K562 (cell line): ENCODE measurements at regions not wholly inside any gene's neighbourhood (a gene's known extent, or its start where the extent isn't known, plus 50 kb on each side); places are given as distances from the start of the nearest gene placed in this dataset.

Experiments used
- ATF1 ChIP-seq, 2 experiments: fragments of 450-650 bp in 1 of 2; IDR thresholded peaks; 2 replicates each; pipeline ENCODE4 v1.6.1; 2016; ENCODE audit warnings: missing compliant biosample characterization in 1 of 2, missing genetic modification characterization in 1 of 2
- CCNT2 ChIP-seq: IDR thresholded peaks from 2 replicates; pipeline ENCODE4 v1.6.1; 2011; ENCODE audit warnings: borderline replicate concordance, low read depth, mild to moderate bottlenecking, moderate library complexity, mixed read lengths, low read length; ENCODE audit not compliant: insufficient read length; ENCODE audit errors: extremely low read depth
- E2F1 ChIP-seq: sonication (generic); formaldehyde crosslinking; IDR thresholded peaks from 2 replicates; pipeline ENCODE4 v1.8.1; 2023; ENCODE audit warnings: mild to moderate bottlenecking, missing genetic modification reagents, moderate library complexity
- ETV5 ChIP-seq: sonication (generic); formaldehyde crosslinking; IDR thresholded peaks from 2 replicates; pipeline ENCODE4 v1.4.0; 2020; ENCODE audit warnings: low read depth, mild to moderate bottlenecking, missing genetic modification reagents
- EZH2 ChIP-seq: IDR thresholded peaks from 2 replicates; pipeline ENCODE4 v1.6.1; 2012; ENCODE audit warnings: low read depth, mild to moderate bottlenecking, inconsistent platforms, low read length, borderline replicate concordance
- FOSL1 ChIP-seq: fragments of 200-800 bp; sonication (Bioruptor generic); conservative IDR thresholded peaks from 2 replicates; pipeline ENCODE4 v1.6.1; 2016; ENCODE audit warnings: missing genetic modification characterization, missing compliant biosample characterization
- GATA2 ChIP-seq: sonication (generic); formaldehyde crosslinking; IDR thresholded peaks from 2 replicates; pipeline ENCODE4 v1.4.0; 2020; ENCODE audit warnings: mild to moderate bottlenecking, missing genetic modification reagents
- KLF6 ChIP-seq: fragments of 250-450 bp; sonication (Bioruptor Pico); IDR thresholded peaks from 2 replicates; pipeline ENCODE4 v1.4.0; 2020; ENCODE audit warnings: mild to moderate bottlenecking, moderate library complexity, borderline replicate concordance
- MBD2 ChIP-seq: sonication (generic); IDR thresholded peaks from 2 replicates; pipeline ENCODE4 v1.6.1; 2016; ENCODE audit warnings: low read depth, borderline replicate concordance
- MXI1 ChIP-seq: IDR thresholded peaks from 2 replicates; pipeline ENCODE4 v1.6.1; 2011; ENCODE audit warnings: low read depth, mild to moderate bottlenecking, improper control_type of control experiment, low read length
- NELFE ChIP-seq: IDR thresholded peaks from 2 replicates; pipeline ENCODE4 v1.6.1; 2011; ENCODE audit warnings: mild to moderate bottlenecking; ENCODE audit not compliant: insufficient read depth, insufficient read length
- RAD21 ChIP-seq, 2 experiments: fragments of 250-450 bp in 1 of 2; fragments of 450-650 bp in 1 of 2; sonication (Bioruptor Pico) in 1 of 2; formaldehyde crosslinking in 1 of 2; IDR thresholded peaks in 1 of 2; conservative IDR thresholded peaks in 1 of 2; 2 replicates each; pipeline versions ENCODE4 v1.4.0 to v1.8.0; 2020 to 2022; ENCODE audit warnings: mild to moderate bottlenecking in 2 of 2, moderate library complexity in 1 of 2
- RFX5 ChIP-seq: IDR thresholded peaks from 2 replicates; pipeline ENCODE4 v1.6.1; 2011; ENCODE audit warnings: low read depth, mild to moderate bottlenecking, improper control_type of control experiment, low read length
- SIRT6 ChIP-seq: IDR thresholded peaks from one replicate; pipeline ENCODE4 v1.6.1; 2012; ENCODE audit warnings: low read depth, mild to moderate bottlenecking, control low read depth, inconsistent platforms, low read length, moderate library complexity
- YY1 ChIP-seq, 3 experiments: IDR thresholded peaks; 2 replicates each; pipeline ENCODE4 v1.6.1; 2011; ENCODE audit warnings: low read length in 2 of 3, mild to moderate bottlenecking in 2 of 3, moderate library complexity in 2 of 3, borderline replicate concordance in 1 of 3, control low read depth in 1 of 3, low read depth in 1 of 3; ENCODE audit not compliant: insufficient read depth in 3 of 3, insufficient replicate concordance in 2 of 3, control insufficient read depth in 1 of 3, insufficient read length in 1 of 3; ENCODE audit errors: extremely low read depth in 1 of 3
- TF ChIP-seq, protein P1 (sequence below): fragments of 250-450 bp; sonication (Bioruptor Pico); IDR thresholded peaks from 2 replicates; pipeline ENCODE4 v1.8.0; 2021; ENCODE audit warnings: moderate library complexity, mild to moderate bottlenecking, inconsistent platforms
- TF ChIP-seq, protein P2 (sequence below), 2 experiments: fragments of 450-650 bp in 1 of 2; sonication (generic) in 1 of 2; formaldehyde crosslinking in 1 of 2; IDR thresholded peaks; 2 replicates each; pipeline versions ENCODE4 v1.7.1 to v1.9.0; 2016 to 2022; ENCODE audit warnings: inconsistent platforms in 1 of 2, mild to moderate bottlenecking in 1 of 2, missing genetic modification reagents in 1 of 2

- TF ChIP-seq GATA2, result no peak
- TF ChIP-seq RAD21 (CRISPR knock-in tag; conservative IDR thresholded peaks at IDR 0.05 in 1 of 2, IDR thresholded peaks at IDR 0.05 in 1 of 2), result no peak
- TF ChIP-seq RFX5, result peak; percentile 91
- no peak for TF ChIP-seq MXI1
- TF ChIP-seq SIRT6, result no peak
- no peak for TF ChIP-seq CCNT2
- TF ChIP-seq YY1 (IDR thresholded peaks at IDR 0.05; ENCODE audit: borderline replicate concordance in 1 of 3, control insufficient read depth in 1 of 3, extremely low read depth in 1 of 3, insufficient read depth in 3 of 3, insufficient read length in 1 of 3, insufficient replicate concordance in 2 of 3, low read depth in 1 of 3, low read length in 2 of 3), result no peak
- no peak for TF ChIP-seq EZH2
- TF ChIP-seq NELFE, result no peak
- 0 out of 2 replicates have a peak, but pooled peaks have one; percentile 28 for TF ChIP-seq MBD2
- no peak for TF ChIP-seq ATF1 (CRISPR knock-in tag; IDR thresholded peaks at IDR 0.05)
- peak; percentile 48; the same call in 1 of the 2 replicates for TF ChIP-seq ATF1 (tag; IDR thresholded peaks at IDR 0.05)
- TF ChIP-seq, protein P1, sequence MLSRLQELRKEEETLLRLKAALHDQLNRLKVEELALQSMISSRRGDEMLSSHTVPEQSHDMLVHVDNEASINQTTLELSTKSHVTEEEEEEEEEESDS (CRISPR knock-in tag), result no peak
- TF ChIP-seq KLF6, result no peak
- TF ChIP-seq E2F1 (CRISPR knock-in tag), result no peak
- TF ChIP-seq, protein P2, sequence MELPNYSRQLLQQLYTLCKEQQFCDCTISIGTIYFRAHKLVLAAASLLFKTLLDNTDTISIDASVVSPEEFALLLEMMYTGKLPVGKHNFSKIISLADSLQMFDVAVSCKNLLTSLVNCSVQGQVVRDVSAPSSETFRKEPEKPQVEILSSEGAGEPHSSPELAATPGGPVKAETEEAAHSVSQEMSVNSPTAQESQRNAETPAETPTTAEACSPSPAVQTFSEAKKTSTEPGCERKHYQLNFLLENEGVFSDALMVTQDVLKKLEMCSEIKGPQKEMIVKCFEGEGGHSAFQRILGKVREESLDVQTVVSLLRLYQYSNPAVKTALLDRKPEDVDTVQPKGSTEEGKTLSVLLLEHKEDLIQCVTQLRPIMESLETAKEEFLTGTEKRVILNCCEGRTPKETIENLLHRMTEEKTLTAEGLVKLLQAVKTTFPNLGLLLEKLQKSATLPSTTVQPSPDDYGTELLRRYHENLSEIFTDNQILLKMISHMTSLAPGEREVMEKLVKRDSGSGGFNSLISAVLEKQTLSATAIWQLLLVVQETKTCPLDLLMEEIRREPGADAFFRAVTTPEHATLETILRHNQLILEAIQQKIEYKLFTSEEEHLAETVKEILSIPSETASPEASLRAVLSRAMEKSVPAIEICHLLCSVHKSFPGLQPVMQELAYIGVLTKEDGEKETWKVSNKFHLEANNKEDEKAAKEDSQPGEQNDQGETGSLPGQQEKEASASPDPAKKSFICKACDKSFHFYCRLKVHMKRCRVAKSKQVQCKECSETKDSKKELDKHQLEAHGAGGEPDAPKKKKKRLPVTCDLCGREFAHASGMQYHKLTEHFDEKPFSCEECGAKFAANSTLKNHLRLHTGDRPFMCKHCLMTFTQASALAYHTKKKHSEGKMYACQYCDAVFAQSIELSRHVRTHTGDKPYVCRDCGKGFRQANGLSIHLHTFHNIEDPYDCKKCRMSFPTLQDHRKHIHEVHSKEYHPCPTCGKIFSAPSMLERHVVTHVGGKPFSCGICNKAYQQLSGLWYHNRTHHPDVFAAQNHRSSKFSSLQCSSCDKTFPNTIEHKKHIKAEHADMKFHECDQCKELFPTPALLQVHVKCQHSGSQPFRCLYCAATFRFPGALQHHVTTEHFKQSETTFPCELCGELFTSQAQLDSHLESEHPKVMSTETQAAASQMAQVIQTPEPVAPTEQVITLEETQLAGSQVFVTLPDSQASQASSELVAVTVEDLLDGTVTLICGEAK (IDR thresholded peaks at IDR 0.05), result no peak
- TF ChIP-seq, protein P2 (CRISPR knock-in tag; IDR thresholded peaks at IDR 0.05), result no peak
- peak; percentile 52; the same call in 1 of the 2 replicates for TF ChIP-seq ETV5
- TF ChIP-seq FOSL1 (tag), result peak; percentile 72
Measured at GRCh38 chr3:193859195-193859594, 266.2 kb downstream of the OPA1 start (continued).
